GM18507 (cell line): ENCODE measurements at regions not wholly inside any gene's neighbourhood (a gene's known extent, or its start where the extent isn't known, plus 50 kb on each side); places are given as distances from the start of the nearest gene placed in this dataset.

ENCODE experiments used
- DNase-seq: peaks from one replicate; pipeline ENCODE4 v3.0.0; 2011; ENCODE audit warnings: low read depth; ENCODE audit not compliant: insufficient read length; ENCODE audit errors: extremely low spot score
- FAIRE-seq: peaks from 2 replicates; lab custom pipeline; 2011; peaks lifted over from hg19 to GRCh38; lab: Jason Lieb, UNC

GRCh38 chr16:50861451-50861850 is 119.6 kb downstream of the CYLD start:
- FAIRE-seq: no peak
- no peak for DNase-seq

- no peak for DNase-seq
- no peak for FAIRE-seq
These were observed 117.9 kb downstream of the CYLD start for GRCh38 chr16:50859628-50860360.

- DNase-seq (no peak), FAIRE-seq (no peak)
These were observed 117.2 kb downstream of the CYLD start for GRCh38 chr16:50858877-50859627.

- DNase-seq (no peak), FAIRE-seq (no peak)
These were observed 116.5 kb downstream of the CYLD start for GRCh38 chr16:50858376-50858775.

- no peak for DNase-seq
- FAIRE-seq: no peak
These were observed 116.0 kb downstream of the CYLD start for GRCh38 chr16:50857881-50858280.

GRCh38 chr16:50856991-50857390 is 115.1 kb downstream of the CYLD start:
- DNase-seq (no peak), FAIRE-seq (no peak)

- DNase-seq (no peak), FAIRE-seq (no peak)
These were observed 111.4 kb downstream of the CYLD start for GRCh38 chr16:50853329-50853728.
